GM10248 (cell line): ENCODE measurements at regions not wholly inside any gene's neighbourhood (a gene's known extent, or its start where the extent isn't known, plus 50 kb on each side); places are given as distances from the start of the nearest gene placed in this dataset.

Experiments used
- CTCF ChIA-PET: fragments of 300-600 bp; sonication (Branson Sonifier 250); formaldehyde crosslinking; extraction: SDS; loops from one replicate; lab custom pipeline; 2021; ENCODE audit warnings: antibody characterized with exemption; lab: Yijun Ruan, JAX
- POLR2A ChIA-PET: fragments of 350-650 bp; sonication (Branson Sonifier 250); formaldehyde crosslinking; extraction: SDS; loops from one replicate; lab custom pipeline; 2020; ENCODE audit warnings: antibody characterized with exemption; lab: Yijun Ruan, JAX
- DNase-seq: peaks from one replicate; pipeline ENCODE4 v3.0.0; 2012; ENCODE audit errors: extremely low spot score
- TF ChIP-seq, protein P1 (sequence below): IDR thresholded peaks from 2 replicates; pipeline ENCODE4 v1.5.1; 2012; ENCODE audit warnings: mild to moderate bottlenecking, low read depth; ENCODE audit errors: extremely low read depth, missing control alignments, control extremely low read depth

DNA sequence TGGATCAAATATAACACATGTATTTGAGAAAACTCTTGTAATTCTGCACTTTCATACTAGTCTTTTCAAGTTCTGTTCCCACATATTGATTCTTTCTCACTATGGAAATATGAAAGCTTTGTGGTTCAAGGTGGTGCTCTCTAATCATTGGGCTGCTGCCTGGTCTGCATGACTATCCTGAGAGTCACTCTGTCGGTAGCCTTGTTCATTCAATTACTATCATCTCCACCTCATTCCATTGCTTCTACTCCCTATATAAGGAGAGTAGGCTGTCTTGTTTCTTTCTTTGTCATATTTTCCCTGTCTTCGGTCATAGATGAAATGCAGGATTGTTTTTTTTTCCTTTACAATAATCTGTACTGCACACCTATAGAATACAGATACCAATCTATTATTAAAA, 341.4 kb upstream of the ACTBL2 start:
- ChIA-PET CTCF (interaction anchor here (1.0 to 1.4 kb wide), 2 partner anchors 10 to 15 kb away, joined by 3 read pairs; no protein-coding TSS in a partner anchor), POLR2A (no interaction called here)
- TF ChIP-seq, protein P1, sequence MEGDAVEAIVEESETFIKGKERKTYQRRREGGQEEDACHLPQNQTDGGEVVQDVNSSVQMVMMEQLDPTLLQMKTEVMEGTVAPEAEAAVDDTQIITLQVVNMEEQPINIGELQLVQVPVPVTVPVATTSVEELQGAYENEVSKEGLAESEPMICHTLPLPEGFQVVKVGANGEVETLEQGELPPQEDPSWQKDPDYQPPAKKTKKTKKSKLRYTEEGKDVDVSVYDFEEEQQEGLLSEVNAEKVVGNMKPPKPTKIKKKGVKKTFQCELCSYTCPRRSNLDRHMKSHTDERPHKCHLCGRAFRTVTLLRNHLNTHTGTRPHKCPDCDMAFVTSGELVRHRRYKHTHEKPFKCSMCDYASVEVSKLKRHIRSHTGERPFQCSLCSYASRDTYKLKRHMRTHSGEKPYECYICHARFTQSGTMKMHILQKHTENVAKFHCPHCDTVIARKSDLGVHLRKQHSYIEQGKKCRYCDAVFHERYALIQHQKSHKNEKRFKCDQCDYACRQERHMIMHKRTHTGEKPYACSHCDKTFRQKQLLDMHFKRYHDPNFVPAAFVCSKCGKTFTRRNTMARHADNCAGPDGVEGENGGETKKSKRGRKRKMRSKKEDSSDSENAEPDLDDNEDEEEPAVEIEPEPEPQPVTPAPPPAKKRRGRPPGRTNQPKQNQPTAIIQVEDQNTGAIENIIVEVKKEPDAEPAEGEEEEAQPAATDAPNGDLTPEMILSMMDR: no peak
- DNase-seq: no peak

DNA sequence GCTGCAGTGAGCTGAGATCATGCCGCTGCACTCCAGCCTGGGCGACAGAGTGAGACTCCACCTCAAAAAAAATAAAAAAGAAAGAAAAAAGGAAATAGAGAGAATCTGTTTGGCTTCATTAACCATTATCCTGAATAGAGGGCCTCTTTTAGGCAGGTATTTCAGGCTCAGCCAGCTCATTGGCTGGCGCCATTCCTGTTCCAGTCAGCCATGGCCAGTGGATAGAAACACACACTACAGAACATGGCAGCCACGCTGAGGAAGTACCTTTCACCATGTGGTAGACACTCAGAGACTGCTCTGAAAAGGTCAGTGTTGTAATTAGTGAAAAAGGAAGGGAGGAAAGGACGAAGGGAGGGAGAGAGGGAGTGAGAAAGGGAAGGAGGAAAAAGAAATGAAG, 340.0 kb upstream of the ACTBL2 start:
- ChIA-PET POLR2A (no interaction called here), CTCF (interaction anchor here (1.4 kb wide), 1 partner anchor 9 kb away, joined by 3 read pairs; no protein-coding TSS in a partner anchor)
- TF ChIP-seq, protein P1: no peak
- DNase-seq: no peak

DNA sequence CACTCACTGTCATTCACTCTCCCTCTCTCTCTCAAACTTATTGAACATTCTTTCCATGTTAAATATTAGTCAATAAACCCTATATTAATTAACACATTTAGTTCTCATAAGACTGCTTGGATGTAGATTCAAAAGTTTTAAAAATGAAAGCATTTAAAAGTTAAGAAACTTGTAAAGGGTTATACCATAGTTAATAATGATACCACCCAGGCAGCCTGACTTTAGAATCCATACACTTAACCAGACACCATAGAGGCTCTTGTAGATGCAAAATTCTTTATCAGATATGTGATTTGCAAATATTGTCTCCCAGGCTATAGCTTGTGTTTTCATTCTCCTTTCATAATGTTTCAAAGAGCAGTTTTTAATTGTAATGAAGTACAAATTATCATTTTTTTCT, 335.8 kb upstream of the ACTBL2 start:
- ChIA-PET POLR2A (no interaction called here), CTCF (no interaction called here)
- TF ChIP-seq, protein P1: no peak

DNA sequence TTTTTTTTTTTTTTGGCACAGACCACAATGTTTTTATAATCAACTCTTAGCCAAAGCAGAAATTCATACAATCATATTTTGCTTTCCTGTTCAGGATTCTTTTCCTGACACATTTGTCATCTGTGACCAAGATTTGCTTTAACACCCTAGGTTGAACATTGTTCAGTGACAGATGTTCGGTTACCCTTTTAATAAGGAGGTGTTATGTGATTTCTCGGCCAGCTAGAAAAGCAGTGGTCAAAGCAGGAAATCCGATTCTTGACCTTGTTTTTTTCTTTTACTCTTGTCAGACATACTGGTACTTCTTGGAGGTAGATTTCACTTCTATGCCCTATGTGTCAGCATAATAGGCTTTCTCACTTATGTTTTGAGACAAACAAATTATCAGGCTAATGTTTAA, 335.3 kb upstream of the ACTBL2 start:
- TF ChIP-seq, protein P1: no peak
- ChIA-PET CTCF (interaction anchor here (1.3 kb wide), 1 partner anchor 11 kb away, joined by 3 read pairs; no protein-coding TSS in a partner anchor), POLR2A (no interaction called here)
- DNase-seq: no peak

More for the DNA sequence above, 335.8 kb upstream of the ACTBL2 start:
- DNase-seq: no peak

DNA sequence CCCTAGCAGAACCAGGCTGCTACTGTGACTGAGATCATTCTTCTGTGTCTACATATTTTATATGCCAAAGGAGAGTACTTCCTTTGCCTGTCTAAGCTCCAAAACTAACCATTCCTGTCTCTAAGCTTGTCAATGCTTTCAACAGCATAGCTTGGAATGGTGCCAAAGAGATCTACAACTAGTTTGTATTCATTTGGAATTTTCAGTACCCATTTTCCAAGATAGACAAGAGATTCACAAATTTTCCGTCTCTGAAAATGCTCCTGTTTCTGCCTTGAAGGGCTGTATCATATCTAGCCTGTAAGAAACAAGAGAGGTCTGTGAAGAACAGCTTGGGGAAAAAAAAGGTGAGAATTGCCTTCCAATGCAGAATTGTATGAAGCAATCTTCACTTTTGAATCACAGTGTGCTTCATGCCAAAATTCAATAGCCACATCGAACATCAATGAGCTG, 334.4 kb upstream of the ACTBL2 start:
- ChIA-PET POLR2A (no interaction called here), CTCF (interaction anchor here (1.3 kb wide), 1 partner anchor 10 kb away, joined by 3 read pairs; no protein-coding TSS in a partner anchor)
- TF ChIP-seq, protein P1: no peak
- no peak for DNase-seq

DNA sequence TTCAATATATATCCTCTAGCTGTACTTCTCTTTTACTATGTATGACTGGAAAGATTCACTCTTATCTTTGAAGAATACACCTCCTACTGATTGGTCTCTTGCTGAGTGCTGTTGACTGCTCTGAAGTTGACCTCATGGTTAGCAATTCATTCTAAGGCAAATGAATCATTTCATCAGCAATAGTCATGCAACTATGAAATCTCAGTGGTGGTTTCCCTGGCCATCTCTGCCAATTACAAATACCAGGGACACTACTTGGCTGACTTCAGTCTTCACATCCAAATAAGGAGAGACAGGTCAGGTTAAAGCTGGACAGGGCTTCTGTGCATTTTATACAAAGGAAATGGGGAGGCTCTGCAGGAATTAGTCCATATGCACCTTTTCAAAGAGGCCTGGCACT, 333.5 kb upstream of the ACTBL2 start:
- CTCF ChIA-PET: no interaction called here
- TF ChIP-seq, protein P1: no peak
- DNase-seq: no peak
- POLR2A ChIA-PET: no interaction called here

DNA sequence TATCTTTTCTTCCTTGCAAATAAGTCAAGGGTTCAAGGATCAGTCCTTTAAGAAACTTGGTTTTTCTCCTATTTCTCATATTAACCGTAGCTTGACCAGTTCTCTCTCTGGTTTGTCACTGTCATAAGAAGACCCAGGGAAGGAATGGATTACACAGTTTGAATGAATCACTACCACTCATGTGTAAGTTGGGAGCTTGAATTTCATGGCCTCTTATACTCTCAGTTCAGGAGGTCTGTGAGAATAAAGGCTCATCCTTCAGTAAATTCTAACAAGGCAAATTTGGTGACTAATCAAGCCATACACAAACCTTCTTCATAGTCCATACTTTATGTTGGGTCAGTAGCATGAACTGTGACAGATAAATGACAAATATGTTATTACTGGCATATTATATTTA, 323.1 kb upstream of the ACTBL2 start:
- ChIA-PET POLR2A (no interaction called here), CTCF (no interaction called here)
- no peak for DNase-seq
- TF ChIP-seq, protein P1: no peak
